ENCODE measurements at regions not wholly inside any gene's neighbourhood (a gene's known extent, or its start where the extent isn't known, plus 50 kb on each side); places are given as distances from the start of the nearest gene placed in this dataset.
"Not testable (repeated sequence)": the region's sequence is repeated elsewhere in the genome, so short reads cannot be mapped to it uniquely, and the experiment has no call there.

GRCh38 chr10:65090991-65091390, 1569.8 kb downstream of the REEP3 start:
- no peak overlapping the region for H3K4me3 ChIP-seq (ENCODE audit: control insufficient read depth, low read depth, low read length)
- DNase-seq (ENCODE audit: low read depth): no peak
- TF ChIP-seq CTCF (IDR thresholded peaks at IDR 0.05; ENCODE audit: control insufficient read depth, insufficient read depth, low read depth, low read length, missing control alignments): no peak

GRCh38 chr10:65100146-65100545, 1578.9 kb downstream of the REEP3 start:
- no peak for TF ChIP-seq CTCF (IDR thresholded peaks at IDR 0.05; ENCODE audit: control insufficient read depth, insufficient read depth, low read depth, low read length, missing control alignments)
- H3K4me3 ChIP-seq (ENCODE audit: control insufficient read depth, low read depth, low read length): no peak overlapping the region
- DNase-seq (ENCODE audit: low read depth): no peak

GRCh38 chr10:65100881-65101280, 1579.7 kb downstream of the REEP3 start:
- not testable (repeated sequence) for H3K4me3 ChIP-seq (ENCODE audit: control insufficient read depth, low read depth, low read length); DNase-seq (ENCODE audit: low read depth)

- no peak for DNase-seq (ENCODE audit: low read depth)
- TF ChIP-seq CTCF (IDR thresholded peaks at IDR 0.05; ENCODE audit: control insufficient read depth, insufficient read depth, low read depth, low read length, missing control alignments): no peak
- no peak overlapping the region for H3K4me3 ChIP-seq (ENCODE audit: control insufficient read depth, low read depth, low read length)
Observed at GRCh38 chr10:65110009-65110408, 1588.8 kb downstream of the REEP3 start.

GRCh38 chr10:65111059-65111458, 1589.9 kb downstream of the REEP3 start:
- DNase-seq (ENCODE audit: low read depth); H3K4me3 ChIP-seq (ENCODE audit: control insufficient read depth, low read depth, low read length): not testable (repeated sequence)

GRCh38 chr10:65112573-65112972, 1591.4 kb downstream of the REEP3 start:
- TF ChIP-seq CTCF (IDR thresholded peaks at IDR 0.05; ENCODE audit: control insufficient read depth, insufficient read depth, low read depth, low read length, missing control alignments): no peak
- no peak for DNase-seq (ENCODE audit: low read depth)
- H3K4me3 ChIP-seq (ENCODE audit: control insufficient read depth, low read depth, low read length): no peak overlapping the region

GRCh38 chr10:65123120-65123519, 1601.9 kb downstream of the REEP3 start:
- H3K4me3 ChIP-seq (ENCODE audit: control insufficient read depth, low read depth, low read length): no peak overlapping the region
- no peak for DNase-seq (ENCODE audit: low read depth)
- TF ChIP-seq CTCF (IDR thresholded peaks at IDR 0.05; ENCODE audit: control insufficient read depth, insufficient read depth, low read depth, low read length, missing control alignments): no peak

- no peak overlapping the region for H3K4me3 ChIP-seq (ENCODE audit: control insufficient read depth, low read depth, low read length)
- no peak for TF ChIP-seq CTCF (IDR thresholded peaks at IDR 0.05; ENCODE audit: control insufficient read depth, insufficient read depth, low read depth, low read length, missing control alignments)
- no peak for DNase-seq (ENCODE audit: low read depth)
Observed at GRCh38 chr10:65125212-65125611, 1604.0 kb downstream of the REEP3 start.

Data from AG09309 (cell line).